GM23338 (cell line): ENCODE measurements at regions not wholly inside any gene's neighbourhood (a gene's known extent, or its start where the extent isn't known, plus 50 kb on each side); places are given as distances from the start of the nearest gene placed in this dataset.
A peak's percentile ranks its signal among the peaks of the same experiment; 100 is the strongest.

Source experiments
- ATAC-seq: fragments of 200-7000 bp; cut with Tn5 transposase; 3 replicates; pipeline ENCODE4 v1.9.1; 2020
- DNase-seq: peaks from one replicate; pipeline ENCODE4 v3.0.0-alpha.2; 2015; ENCODE audit warnings: low spot score
- H2AFZ ChIP-seq: fragments of 200-600 bp; sonication (generic); 2 replicates; pipeline ENCODE4 v1.8.0; 2016; ENCODE audit warnings: antibody characterized with exemption, mild to moderate bottlenecking, moderate library complexity
- H3F3A ChIP-seq: fragments of 200-600 bp; sonication (generic); replicated peaks from 2 replicates; pipeline ENCODE4 v1.8.0; 2017; ENCODE audit warnings: antibody characterized with exemption, mixed run types, low read depth
- H3K27ac ChIP-seq: fragments of 200-600 bp; sonication (generic); 2 replicates; pipeline ENCODE4 v1.6.1; 2016; ENCODE audit warnings: low read depth
- H3K27me3 ChIP-seq: fragments of 200-600 bp; sonication (generic); 2 replicates; pipeline ENCODE4 v1.8.0; 2016; ENCODE audit warnings: mild to moderate bottlenecking, mixed run types, moderate library complexity; ENCODE audit not compliant: insufficient read depth
- H3K36me3 ChIP-seq: fragments of 200-600 bp; sonication (generic); 2 replicates; pipeline ENCODE4 v1.8.0; 2016; ENCODE audit warnings: mild to moderate bottlenecking; ENCODE audit not compliant: insufficient read depth
- H3K4me1 ChIP-seq: fragments of 200-600 bp; sonication (generic); 2 replicates; pipeline ENCODE4 v1.8.0; 2016; ENCODE audit warnings: mild to moderate bottlenecking, moderate library complexity; ENCODE audit not compliant: insufficient read depth
- H3K4me2 ChIP-seq: fragments of 200-600 bp; sonication (generic); 2 replicates; pipeline ENCODE4 v1.7.1; 2017; ENCODE audit warnings: mixed run types
- H3K4me3 ChIP-seq: fragments of 200-600 bp; sonication (generic); 2 replicates; pipeline ENCODE4 v1.6.1; 2016; ENCODE audit warnings: mixed run types
- H3K79me2 ChIP-seq: fragments of 200-600 bp; sonication (generic); replicated peaks from 2 replicates; pipeline ENCODE4 v1.8.0; 2017; ENCODE audit warnings: mild to moderate bottlenecking; ENCODE audit not compliant: insufficient read depth
- H3K9me2 ChIP-seq: fragments of 200-600 bp; sonication (generic); 2 replicates; pipeline ENCODE4 v1.8.0; 2017; ENCODE audit not compliant: insufficient read depth
- H4K20me1 ChIP-seq: fragments of 200-600 bp; sonication (generic); replicated peaks from 2 replicates; pipeline ENCODE4 v1.8.0; 2017; ENCODE audit warnings: mild to moderate bottlenecking; ENCODE audit not compliant: insufficient read depth
- H3K27ac Mint-ChIP-seq: 2 replicates; pipeline ENCODE4 v1.8.0; 2020; ENCODE audit warnings: inconsistent platforms, mild to moderate bottlenecking, moderate library complexity, mixed read lengths
- H3K27me3 Mint-ChIP-seq: 3 replicates; pipeline ENCODE4 v1.8.0; 2022; ENCODE audit warnings: low read depth, mild to moderate bottlenecking, moderate library complexity, mixed read lengths, inconsistent platforms; ENCODE audit not compliant: insufficient read depth, poor library complexity
- H3K36me3 Mint-ChIP-seq: 3 replicates; pipeline ENCODE4 v1.8.0; 2021; ENCODE audit warnings: low read depth, mild to moderate bottlenecking, inconsistent platforms, moderate library complexity, mixed read lengths
- H3K4me1 Mint-ChIP-seq: 3 replicates; pipeline ENCODE4 v1.8.0; 2020; ENCODE audit warnings: mild to moderate bottlenecking, inconsistent platforms, mixed read lengths
- H3K4me3 Mint-ChIP-seq: 3 replicates; pipeline ENCODE4 v1.8.0; 2021; ENCODE audit warnings: moderate library complexity, mild to moderate bottlenecking, inconsistent platforms, mixed read lengths
- H3K9me3 Mint-ChIP-seq: 3 replicates; pipeline ENCODE4 v1.8.0; 2020; ENCODE audit warnings: moderate library complexity, mild to moderate bottlenecking, inconsistent platforms, mixed read lengths
- CREB1 ChIP-seq: fragments of 250-450 bp; sonication (Bioruptor Pico); IDR thresholded peaks from 2 replicates; pipeline ENCODE4 v1.5.0; 2020; ENCODE audit warnings: low read depth, mild to moderate bottlenecking, moderate library complexity
- EZH2 ChIP-seq: fragments of 200-600 bp; sonication (generic); IDR thresholded peaks from one replicate; pipeline ENCODE4 v1.8.0; 2017; ENCODE audit warnings: antibody characterized with exemption, mild to moderate bottlenecking, low read depth; ENCODE audit not compliant: unreplicated experiment
- EZH2phosphoT487 ChIP-seq: fragments of 200-600 bp; sonication (generic); IDR thresholded peaks from one replicate; pipeline ENCODE4 v1.8.1; 2018; ENCODE audit warnings: antibody characterized with exemption; ENCODE audit not compliant: unreplicated experiment
- JUNB ChIP-seq: IDR thresholded peaks from one replicate; pipeline ENCODE4 v1.6.1; 2016; ENCODE audit warnings: antibody characterized with exemption; ENCODE audit not compliant: unreplicated experiment
- NANOG ChIP-seq: IDR thresholded peaks from 2 replicates; pipeline ENCODE4 v1.6.1; 2016; ENCODE audit warnings: antibody characterized with exemption, borderline replicate concordance
- POLR2AphosphoS5 ChIP-seq: IDR thresholded peaks from 2 replicates; pipeline ENCODE4 v1.6.1; 2016; ENCODE audit warnings: antibody characterized with exemption, low read depth
- STAT1 ChIP-seq: IDR thresholded peaks from one replicate; pipeline ENCODE4 v1.6.1; 2016; ENCODE audit warnings: antibody characterized with exemption; ENCODE audit not compliant: unreplicated experiment
- ZNF114 ChIP-seq: fragments of 250-450 bp; sonication (Bioruptor Pico); IDR thresholded peaks from 2 replicates; pipeline ENCODE4 v1.5.0; 2020; ENCODE audit warnings: mild to moderate bottlenecking, moderate library complexity
- ZNF331 ChIP-seq: fragments of 250-450 bp; sonication (Bioruptor Pico); IDR thresholded peaks from 2 replicates; pipeline ENCODE4 v1.5.0; 2020; ENCODE audit warnings: low read depth, mild to moderate bottlenecking, moderate library complexity
- TF ChIP-seq, protein P1 (sequence below): IDR thresholded peaks from 2 replicates; pipeline ENCODE4 v1.6.1; 2016; ENCODE audit warnings: antibody characterized with exemption
- TF ChIP-seq, protein P2 (sequence below): IDR thresholded peaks from one replicate; pipeline ENCODE4 v1.6.1; 2018; ENCODE audit warnings: antibody characterized with exemption; ENCODE audit not compliant: unreplicated experiment
- TF ChIP-seq, protein P3 (sequence below), 2 experiments: fragments of 200-600 bp in 1 of 2; sonication (generic) in 1 of 2; conservative IDR thresholded peaks; 2 replicates each; pipeline versions ENCODE4 v1.5.1 to v1.6.1; 2016 to 2017; ENCODE audit warnings: antibody characterized with exemption in 2 of 2, low read depth in 2 of 2, mild to moderate bottlenecking in 2 of 2, moderate library complexity in 1 of 2
- TF ChIP-seq, protein P4 (sequence below): fragments of 250-450 bp; sonication (Bioruptor Pico); IDR thresholded peaks from 2 replicates; pipeline ENCODE4 v1.5.0; 2020; ENCODE audit warnings: mild to moderate bottlenecking, moderate library complexity

DNA sequence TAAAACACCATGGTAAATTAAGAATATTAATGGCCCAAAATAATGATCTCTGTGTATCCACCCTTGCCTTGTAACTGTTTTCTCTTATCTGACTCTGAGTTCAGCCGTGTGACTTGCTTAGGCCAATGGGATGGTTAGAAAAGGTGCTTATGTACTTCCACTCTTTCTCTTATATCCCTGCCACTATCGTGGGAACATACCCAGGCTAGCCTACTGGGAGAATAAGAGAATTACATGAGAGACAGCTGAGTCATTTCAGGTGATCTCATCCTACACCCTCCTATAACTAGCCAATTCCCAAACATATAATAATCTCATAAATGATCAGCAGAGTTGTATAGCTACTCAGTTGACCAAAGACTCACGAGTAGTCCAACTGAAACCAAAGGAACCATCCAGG lies 98.3 kb upstream of the ABI3BP start:
- Histone ChIP-seq H4K20me1 (no peaks in the 10 kb centered on the region), H3K27me3 (no peaks in the 10 kb centered on the region), H3K4me1 (no peaks in the 10 kb centered on the region), H3F3A (no peaks in the 10 kb centered on the region), H3K4me3 (no peak overlapping the region), H3K9me2 (no peaks in the 10 kb centered on the region), H3K79me2 (no peaks in the 10 kb centered on the region), H2AFZ (no peak overlapping the region), H3K27ac (no peak overlapping the region), H3K36me3 (no peaks in the 10 kb centered on the region), H3K4me2 (no peak overlapping the region)
- H3K9me3 Mint-ChIP-seq: no peaks in the 10 kb centered on the region
- no peak overlapping the region for H3K27ac Mint-ChIP-seq
- ATAC-seq (peak; percentile 75), DNase-seq (peak; percentile 60)
- no peaks in the 10 kb centered on the region for H3K27me3 Mint-ChIP-seq
- H3K4me1 Mint-ChIP-seq: no peaks in the 10 kb centered on the region
- TF ChIP-seq EZH2 (no peak), POLR2AphosphoS5 (no peak), NANOG (no peak), EZH2phosphoT487 (no peak), STAT1 (no peak), CREB1 (CRISPR knock-in tag) (no peak), ZNF114 (CRISPR knock-in tag) (no peak), JUNB (no peak), ZNF331 (no peak)
- TF ChIP-seq, protein P1, sequence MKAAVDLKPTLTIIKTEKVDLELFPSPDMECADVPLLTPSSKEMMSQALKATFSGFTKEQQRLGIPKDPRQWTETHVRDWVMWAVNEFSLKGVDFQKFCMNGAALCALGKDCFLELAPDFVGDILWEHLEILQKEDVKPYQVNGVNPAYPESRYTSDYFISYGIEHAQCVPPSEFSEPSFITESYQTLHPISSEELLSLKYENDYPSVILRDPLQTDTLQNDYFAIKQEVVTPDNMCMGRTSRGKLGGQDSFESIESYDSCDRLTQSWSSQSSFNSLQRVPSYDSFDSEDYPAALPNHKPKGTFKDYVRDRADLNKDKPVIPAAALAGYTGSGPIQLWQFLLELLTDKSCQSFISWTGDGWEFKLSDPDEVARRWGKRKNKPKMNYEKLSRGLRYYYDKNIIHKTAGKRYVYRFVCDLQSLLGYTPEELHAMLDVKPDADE: no peak
- TF ChIP-seq, protein P2, sequence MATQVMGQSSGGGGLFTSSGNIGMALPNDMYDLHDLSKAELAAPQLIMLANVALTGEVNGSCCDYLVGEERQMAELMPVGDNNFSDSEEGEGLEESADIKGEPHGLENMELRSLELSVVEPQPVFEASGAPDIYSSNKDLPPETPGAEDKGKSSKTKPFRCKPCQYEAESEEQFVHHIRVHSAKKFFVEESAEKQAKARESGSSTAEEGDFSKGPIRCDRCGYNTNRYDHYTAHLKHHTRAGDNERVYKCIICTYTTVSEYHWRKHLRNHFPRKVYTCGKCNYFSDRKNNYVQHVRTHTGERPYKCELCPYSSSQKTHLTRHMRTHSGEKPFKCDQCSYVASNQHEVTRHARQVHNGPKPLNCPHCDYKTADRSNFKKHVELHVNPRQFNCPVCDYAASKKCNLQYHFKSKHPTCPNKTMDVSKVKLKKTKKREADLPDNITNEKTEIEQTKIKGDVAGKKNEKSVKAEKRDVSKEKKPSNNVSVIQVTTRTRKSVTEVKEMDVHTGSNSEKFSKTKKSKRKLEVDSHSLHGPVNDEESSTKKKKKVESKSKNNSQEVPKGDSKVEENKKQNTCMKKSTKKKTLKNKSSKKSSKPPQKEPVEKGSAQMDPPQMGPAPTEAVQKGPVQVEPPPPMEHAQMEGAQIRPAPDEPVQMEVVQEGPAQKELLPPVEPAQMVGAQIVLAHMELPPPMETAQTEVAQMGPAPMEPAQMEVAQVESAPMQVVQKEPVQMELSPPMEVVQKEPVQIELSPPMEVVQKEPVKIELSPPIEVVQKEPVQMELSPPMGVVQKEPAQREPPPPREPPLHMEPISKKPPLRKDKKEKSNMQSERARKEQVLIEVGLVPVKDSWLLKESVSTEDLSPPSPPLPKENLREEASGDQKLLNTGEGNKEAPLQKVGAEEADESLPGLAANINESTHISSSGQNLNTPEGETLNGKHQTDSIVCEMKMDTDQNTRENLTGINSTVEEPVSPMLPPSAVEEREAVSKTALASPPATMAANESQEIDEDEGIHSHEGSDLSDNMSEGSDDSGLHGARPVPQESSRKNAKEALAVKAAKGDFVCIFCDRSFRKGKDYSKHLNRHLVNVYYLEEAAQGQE: no peak
- TF ChIP-seq, protein P3, sequence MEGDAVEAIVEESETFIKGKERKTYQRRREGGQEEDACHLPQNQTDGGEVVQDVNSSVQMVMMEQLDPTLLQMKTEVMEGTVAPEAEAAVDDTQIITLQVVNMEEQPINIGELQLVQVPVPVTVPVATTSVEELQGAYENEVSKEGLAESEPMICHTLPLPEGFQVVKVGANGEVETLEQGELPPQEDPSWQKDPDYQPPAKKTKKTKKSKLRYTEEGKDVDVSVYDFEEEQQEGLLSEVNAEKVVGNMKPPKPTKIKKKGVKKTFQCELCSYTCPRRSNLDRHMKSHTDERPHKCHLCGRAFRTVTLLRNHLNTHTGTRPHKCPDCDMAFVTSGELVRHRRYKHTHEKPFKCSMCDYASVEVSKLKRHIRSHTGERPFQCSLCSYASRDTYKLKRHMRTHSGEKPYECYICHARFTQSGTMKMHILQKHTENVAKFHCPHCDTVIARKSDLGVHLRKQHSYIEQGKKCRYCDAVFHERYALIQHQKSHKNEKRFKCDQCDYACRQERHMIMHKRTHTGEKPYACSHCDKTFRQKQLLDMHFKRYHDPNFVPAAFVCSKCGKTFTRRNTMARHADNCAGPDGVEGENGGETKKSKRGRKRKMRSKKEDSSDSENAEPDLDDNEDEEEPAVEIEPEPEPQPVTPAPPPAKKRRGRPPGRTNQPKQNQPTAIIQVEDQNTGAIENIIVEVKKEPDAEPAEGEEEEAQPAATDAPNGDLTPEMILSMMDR (conservative IDR thresholded peaks at IDR 0.05; ENCODE audit: low read depth in 2 of 2): no peak; a peak in 1 of 4 replicates
- TF ChIP-seq, protein P4, sequence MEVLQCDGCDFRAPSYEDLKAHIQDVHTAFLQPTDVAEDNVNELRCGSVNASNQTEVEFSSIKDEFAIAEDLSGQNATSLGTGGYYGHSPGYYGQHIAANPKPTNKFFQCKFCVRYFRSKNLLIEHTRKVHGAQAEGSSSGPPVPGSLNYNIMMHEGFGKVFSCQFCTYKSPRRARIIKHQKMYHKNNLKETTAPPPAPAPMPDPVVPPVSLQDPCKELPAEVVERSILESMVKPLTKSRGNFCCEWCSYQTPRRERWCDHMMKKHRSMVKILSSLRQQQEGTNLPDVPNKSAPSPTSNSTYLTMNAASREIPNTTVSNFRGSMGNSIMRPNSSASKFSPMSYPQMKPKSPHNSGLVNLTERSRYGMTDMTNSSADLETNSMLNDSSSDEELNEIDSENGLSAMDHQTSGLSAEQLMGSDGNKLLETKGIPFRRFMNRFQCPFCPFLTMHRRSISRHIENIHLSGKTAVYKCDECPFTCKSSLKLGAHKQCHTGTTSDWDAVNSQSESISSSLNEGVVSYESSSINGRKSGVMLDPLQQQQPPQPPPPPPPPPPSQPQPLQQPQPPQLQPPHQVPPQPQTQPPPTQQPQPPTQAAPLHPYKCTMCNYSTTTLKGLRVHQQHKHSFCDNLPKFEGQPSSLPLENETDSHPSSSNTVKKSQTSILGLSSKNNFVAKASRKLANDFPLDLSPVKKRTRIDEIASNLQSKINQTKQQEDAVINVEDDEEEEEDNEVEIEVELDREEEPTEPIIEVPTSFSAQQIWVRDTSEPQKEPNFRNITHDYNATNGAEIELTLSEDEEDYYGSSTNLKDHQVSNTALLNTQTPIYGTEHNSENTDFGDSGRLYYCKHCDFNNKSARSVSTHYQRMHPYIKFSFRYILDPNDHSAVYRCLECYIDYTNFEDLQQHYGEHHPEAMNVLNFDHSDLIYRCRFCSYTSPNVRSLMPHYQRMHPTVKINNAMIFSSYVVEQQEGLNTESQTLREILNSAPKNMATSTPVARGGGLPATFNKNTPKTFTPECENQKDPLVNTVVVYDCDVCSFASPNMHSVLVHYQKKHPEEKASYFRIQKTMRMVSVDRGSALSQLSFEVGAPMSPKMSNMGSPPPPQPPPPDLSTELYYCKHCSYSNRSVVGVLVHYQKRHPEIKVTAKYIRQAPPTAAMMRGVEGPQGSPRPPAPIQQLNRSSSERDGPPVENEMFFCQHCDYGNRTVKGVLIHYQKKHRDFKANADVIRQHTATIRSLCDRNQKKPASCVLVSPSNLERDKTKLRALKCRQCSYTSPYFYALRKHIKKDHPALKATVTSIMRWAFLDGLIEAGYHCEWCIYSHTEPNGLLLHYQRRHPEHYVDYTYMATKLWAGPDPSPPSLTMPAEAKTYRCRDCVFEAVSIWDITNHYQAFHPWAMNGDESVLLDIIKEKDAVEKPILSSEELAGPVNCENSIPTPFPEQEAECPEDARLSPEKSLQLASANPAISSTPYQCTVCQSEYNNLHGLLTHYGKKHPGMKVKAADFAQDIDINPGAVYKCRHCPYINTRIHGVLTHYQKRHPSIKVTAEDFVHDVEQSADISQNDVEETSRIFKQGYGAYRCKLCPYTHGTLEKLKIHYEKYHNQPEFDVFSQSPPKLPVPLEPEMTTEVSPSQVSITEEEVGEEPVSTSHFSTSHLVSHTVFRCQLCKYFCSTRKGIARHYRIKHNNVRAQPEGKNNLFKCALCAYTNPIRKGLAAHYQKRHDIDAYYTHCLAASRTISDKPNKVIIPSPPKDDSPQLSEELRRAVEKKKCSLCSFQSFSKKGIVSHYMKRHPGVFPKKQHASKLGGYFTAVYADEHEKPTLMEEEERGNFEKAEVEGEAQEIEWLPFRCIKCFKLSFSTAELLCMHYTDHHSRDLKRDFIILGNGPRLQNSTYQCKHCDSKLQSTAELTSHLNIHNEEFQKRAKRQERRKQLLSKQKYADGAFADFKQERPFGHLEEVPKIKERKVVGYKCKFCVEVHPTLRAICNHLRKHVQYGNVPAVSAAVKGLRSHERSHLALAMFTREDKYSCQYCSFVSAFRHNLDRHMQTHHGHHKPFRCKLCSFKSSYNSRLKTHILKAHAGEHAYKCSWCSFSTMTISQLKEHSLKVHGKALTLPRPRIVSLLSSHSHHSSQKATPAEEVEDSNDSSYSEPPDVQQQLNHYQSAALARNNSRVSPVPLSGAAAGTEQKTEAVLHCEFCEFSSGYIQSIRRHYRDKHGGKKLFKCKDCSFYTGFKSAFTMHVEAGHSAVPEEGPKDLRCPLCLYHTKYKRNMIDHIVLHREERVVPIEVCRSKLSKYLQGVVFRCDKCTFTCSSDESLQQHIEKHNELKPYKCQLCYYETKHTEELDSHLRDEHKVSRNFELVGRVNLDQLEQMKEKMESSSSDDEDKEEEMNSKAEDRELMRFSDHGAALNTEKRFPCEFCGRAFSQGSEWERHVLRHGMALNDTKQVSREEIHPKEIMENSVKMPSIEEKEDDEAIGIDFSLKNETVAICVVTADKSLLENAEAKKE (CRISPR knock-in tag): no peak
- no peaks in the 10 kb centered on the region for H3K36me3 Mint-ChIP-seq
- H3K4me3 Mint-ChIP-seq: no peak overlapping the region
